ENCODE measurements at regions not wholly inside any gene's neighbourhood (a gene's known extent, or its start where the extent isn't known, plus 50 kb on each side); places are given as distances from the start of the nearest gene placed in this dataset.

DNA sequence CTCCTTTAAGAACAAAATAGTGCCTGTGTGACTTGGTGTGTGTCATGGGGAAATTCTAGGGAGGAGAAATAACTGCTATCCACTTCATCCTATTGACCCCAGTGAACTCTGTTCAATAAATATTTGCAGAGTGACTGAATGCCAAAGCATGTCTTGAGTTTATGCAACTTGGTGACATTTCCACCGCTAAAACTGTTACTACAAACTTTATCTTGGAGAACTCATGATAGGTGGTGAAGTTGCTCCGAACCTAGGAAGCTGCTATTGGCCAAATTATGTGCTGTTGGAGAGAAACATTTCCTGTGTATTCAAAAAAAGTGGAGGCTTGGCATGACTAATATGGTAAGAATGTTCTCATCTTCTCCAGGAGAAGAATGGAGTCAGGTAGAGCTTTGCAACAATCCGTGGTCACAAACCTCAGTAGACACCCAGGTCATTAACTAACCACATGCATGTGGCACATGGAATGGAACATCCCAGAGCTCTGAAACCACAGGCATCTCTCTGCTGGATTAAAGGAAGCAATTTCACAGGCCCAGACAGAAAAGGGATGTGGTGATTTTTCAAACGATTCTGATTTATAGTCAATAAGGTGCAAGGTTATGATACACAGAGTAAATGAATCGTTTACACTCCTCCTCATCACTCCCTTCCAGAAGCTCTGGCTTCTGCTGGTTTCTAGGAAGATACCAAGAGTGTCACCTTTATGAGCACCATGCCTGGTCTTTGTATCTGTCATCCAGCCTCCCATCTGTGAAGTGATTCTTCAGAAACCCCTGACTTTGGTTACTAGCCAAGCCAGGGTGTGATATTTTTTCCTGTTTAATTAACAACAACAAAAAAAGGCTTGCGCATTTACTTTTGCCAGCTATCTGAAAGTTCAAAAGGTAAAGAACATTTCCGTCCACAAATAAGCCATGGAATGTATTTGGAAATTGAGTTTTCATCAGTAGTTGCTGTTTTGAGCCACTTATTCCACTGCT lies 361.1 kb downstream of the TGFB2 start:
- TF ChIP-seq CTCF (IDR thresholded peaks at IDR 0.05) (no peak), POLR2A (IDR thresholded peaks at IDR 0.05) (no peak)

All from esophagus squamous epithelium (tissue), 4 donors.